K562 (cell line): ENCODE measurements at regions not wholly inside any gene's neighbourhood (a gene's known extent, or its start where the extent isn't known, plus 50 kb on each side); places are given as distances from the start of the nearest gene placed in this dataset.
"Not testable (repeated sequence)": the region's sequence is repeated elsewhere in the genome, so short reads cannot be mapped to it uniquely, and the experiment has no call there.

ENCODE experiments used
- ATAC-seq: fragments of 200-7000 bp; cut with Tn5 transposase; 3 replicates; pipeline ENCODE4 v1.9.1; 2020; ENCODE audit warnings: moderate library complexity
- BruUV-seq: library from RNA; stranded (reverse); fragments of 400-500 nt; replicated peaks from 2 replicates; lab custom pipeline; 2021; lab: Mats Ljungman, UMichigan
- CTCF ChIA-PET: fragments of 300-600 bp; formaldehyde crosslinking; extraction: SDS; loops from one replicate; lab custom pipeline; 2021; ENCODE audit warnings: low intra/inter-chr PET ratio; lab: Yijun Ruan, JAX
- POLR2A ChIA-PET: fragments of 300-600, 350-650 bp; sonication (Branson Sonifier 250); formaldehyde crosslinking; extraction: SDS; loops from one replicate; lab custom pipeline; 2021; ENCODE audit warnings: antibody characterized with exemption, inconsistent platforms; lab: Yijun Ruan, JAX
- DNase-seq, 4 experiments: peaks; one replicate each; pipeline versions ENCODE4 v3.0.0 to v3.0.0-alpha.2; 2011 to 2018; ENCODE audit warnings: low spot score in 3 of 4, mixed read lengths in 3 of 4; ENCODE audit errors: extremely low read depth in 1 of 4
- FAIRE-seq: peaks from 2 replicates; lab custom pipeline; 2011; peaks lifted over from hg19 to GRCh38; lab: Jason Lieb, UNC
- H2AFZ ChIP-seq: 2 replicates; pipeline ENCODE4 v1.6.0; 2011; ENCODE audit warnings: low read depth, low read length, control low read depth, inconsistent platforms
- H3K27ac ChIP-seq: fragments of 200-600 bp; 3 replicates; pipeline ENCODE4 v1.8.0; 2011; ENCODE audit warnings: low read depth, mild to moderate bottlenecking, control low read depth, inconsistent platforms, low read length, moderate library complexity, mixed read lengths; ENCODE audit errors: extremely low read depth
- H3K27me3 ChIP-seq, 2 experiments: fragments of 300-600 bp in 1 of 2; 2 replicates in 1 of 2; 3 replicates in 1 of 2; pipeline versions ENCODE4 v1.6.0 to v1.8.0; 2011; ENCODE audit warnings: inconsistent platforms in 2 of 2, low read length in 2 of 2, mild to moderate bottlenecking in 1 of 2, mixed read lengths in 1 of 2, moderate library complexity in 1 of 2; ENCODE audit not compliant: control insufficient read depth in 2 of 2, insufficient read depth in 2 of 2
- H3K36me3 ChIP-seq: fragments of 300-600 bp; 3 replicates; pipeline ENCODE4 v1.8.0; 2011; ENCODE audit warnings: mild to moderate bottlenecking, low read length, inconsistent platforms; ENCODE audit not compliant: control insufficient read depth, insufficient read depth
- H3K4me1 ChIP-seq, 2 experiments: fragments of 200-600 bp in 1 of 2; replicated peaks in 1 of 2; 2 replicates in 1 of 2; 3 replicates in 1 of 2; pipeline versions ENCODE4 v1.5.1 to v1.8.0; 2011; ENCODE audit warnings: inconsistent platforms in 2 of 2, low read length in 2 of 2, mild to moderate bottlenecking in 1 of 2, mixed read lengths in 1 of 2, moderate library complexity in 1 of 2; ENCODE audit not compliant: control insufficient read depth in 2 of 2, insufficient read depth in 2 of 2
- H3K4me2 ChIP-seq: 2 replicates; pipeline ENCODE4 v1.6.1; 2011; ENCODE audit warnings: low read length, control low read depth, inconsistent platforms, mixed read lengths; ENCODE audit not compliant: insufficient read depth
- H3K4me3 ChIP-seq: fragments of 200-600 bp; sonication (generic), shearing (Covaris generic); 2 replicates; pipeline ENCODE4 v1.5.1; 2016; ENCODE audit warnings: control low read depth, inconsistent platforms
- H3K79me2 ChIP-seq: fragments of 200-600 bp; 3 replicates; pipeline ENCODE4 v1.8.0; 2011; ENCODE audit warnings: low read length, inconsistent platforms; ENCODE audit not compliant: control insufficient read depth, insufficient read depth
- H3K9ac ChIP-seq, 2 experiments: 2 replicates each; pipeline versions ENCODE4 v1.6.0 to v1.6.1; 2011; ENCODE audit warnings: low read depth in 2 of 2, low read length in 2 of 2, control low read depth in 1 of 2, inconsistent platforms in 1 of 2, mild to moderate bottlenecking in 1 of 2, mixed read lengths in 1 of 2; ENCODE audit not compliant: insufficient read depth in 1 of 2
- H3K9me1 ChIP-seq: one replicate; pipeline ENCODE4 v1.6.0; 2011; ENCODE audit warnings: inconsistent platforms, mild to moderate bottlenecking, low read length, moderate library complexity; ENCODE audit not compliant: control insufficient read depth, insufficient read depth
- H3K9me3 ChIP-seq: replicated peaks from 2 replicates; pipeline ENCODE4 v1.5.1; 2011; ENCODE audit warnings: low read depth, low read length, inconsistent platforms; ENCODE audit not compliant: control insufficient read depth, insufficient read depth
- H4K20me1 ChIP-seq: replicated peaks from 2 replicates; pipeline ENCODE4 v1.6.1; 2011; ENCODE audit warnings: low read length, inconsistent platforms, mixed read lengths; ENCODE audit not compliant: control insufficient read depth, insufficient read depth
- ATF1 ChIP-seq, 2 experiments: fragments of 450-650 bp in 1 of 2; IDR thresholded peaks; 2 replicates each; pipeline ENCODE4 v1.6.1; 2016; ENCODE audit warnings: missing compliant biosample characterization in 1 of 2, missing genetic modification characterization in 1 of 2
- BACH1 ChIP-seq: fragments of 200-800 bp; sonication (Bioruptor generic); IDR thresholded peaks from 2 replicates; pipeline ENCODE4 v1.6.1; 2016; ENCODE audit warnings: missing genetic modification characterization, missing compliant biosample characterization
- CXXC5 ChIP-seq: fragments of 250-450 bp; sonication (Bioruptor Pico); IDR thresholded peaks from 2 replicates; pipeline ENCODE4 v1.8.0; 2022; ENCODE audit warnings: inconsistent platforms, mild to moderate bottlenecking, moderate library complexity
- DDX20 ChIP-seq: fragments of 450-650 bp; IDR thresholded peaks from 2 replicates; pipeline ENCODE4 v1.6.1; 2016; ENCODE audit warnings: missing genetic modification characterization, low read depth, mild to moderate bottlenecking, missing compliant biosample characterization, moderate library complexity
- GTF2A2 ChIP-seq: IDR thresholded peaks from 2 replicates; pipeline ENCODE4 v1.6.1; 2016; ENCODE audit warnings: mild to moderate bottlenecking, missing genetic modification characterization, missing compliant biosample characterization
- HSF4 ChIP-seq: fragments of 250-450 bp; sonication (Bioruptor Pico); IDR thresholded peaks from 2 replicates; pipeline ENCODE4 v2.1.2; 2022; ENCODE audit warnings: mild to moderate bottlenecking, moderate library complexity, borderline replicate concordance
- KLF6 ChIP-seq: fragments of 250-450 bp; sonication (Bioruptor Pico); IDR thresholded peaks from 2 replicates; pipeline ENCODE4 v1.4.0; 2020; ENCODE audit warnings: mild to moderate bottlenecking, moderate library complexity, borderline replicate concordance
- NFXL1 ChIP-seq: fragments of 450-650 bp; formaldehyde crosslinking; IDR thresholded peaks from 2 replicates; pipeline ENCODE4 v1.4.0; 2021; ENCODE audit warnings: mild to moderate bottlenecking
- PYGO2 ChIP-seq: fragments of 450-650 bp; IDR thresholded peaks from 2 replicates; pipeline ENCODE4 v1.6.1; 2016; ENCODE audit warnings: mild to moderate bottlenecking, missing genetic modification characterization, moderate library complexity, missing compliant biosample characterization
- SMAD3 ChIP-seq: fragments of 450-650 bp; formaldehyde crosslinking; conservative IDR thresholded peaks from 2 replicates; pipeline ENCODE4 v1.4.0; 2020; ENCODE audit warnings: mild to moderate bottlenecking
- ZNF197 ChIP-seq: fragments of 200-800 bp; sonication (Bioruptor generic); IDR thresholded peaks from 2 replicates; pipeline ENCODE4 v1.6.1; 2016; ENCODE audit warnings: low read depth, missing genetic modification characterization, missing compliant biosample characterization
- ZNF561 ChIP-seq: fragments of 450-650 bp; formaldehyde crosslinking; conservative IDR thresholded peaks from 2 replicates; pipeline ENCODE4 v1.4.0; 2020; ENCODE audit warnings: mild to moderate bottlenecking, moderate library complexity
- ZNF57 ChIP-seq: fragments of 450-650 bp; formaldehyde crosslinking; IDR thresholded peaks from 2 replicates; pipeline ENCODE4 v1.4.0; 2020; ENCODE audit warnings: mild to moderate bottlenecking, moderate library complexity
- ZNF583 ChIP-seq: fragments of 250-450 bp; sonication (Bioruptor Pico); IDR thresholded peaks from 2 replicates; pipeline ENCODE4 v1.4.0; 2020
- ZNF589 ChIP-seq: fragments of 200-800 bp; sonication (Bioruptor generic); IDR thresholded peaks from 2 replicates; pipeline ENCODE4 v1.6.1; 2016; ENCODE audit warnings: low read depth, missing genetic modification characterization, missing compliant biosample characterization
- WGBS: fragments of 100-300 bp; shearing (Covaris generic); methylation state at CpG from one replicate; pipeline ENCODE4 v1.1.6; 2016; ENCODE audit warnings: low coverage, mixed read lengths; ENCODE audit not compliant: insufficient coverage; ENCODE audit errors: missing lambda C conversion rate; 5-methylcytosine and 5-hydroxymethylcytosine counted together
- in situ Hi-C: fragments of 300-500 bp; cut with MboI; formaldehyde crosslinking; loops from 4 replicates; pipeline ENCODE4 v1.15.0; 2018; ENCODE audit warnings: inconsistent platforms, mixed read lengths
- intact Hi-C: fragments of 100-400 bp; cut with micrococcal nuclease; formaldehyde crosslinking; loops from 2 replicates; pipeline ENCODE4 v1.14.2; 2022
- TF ChIP-seq, protein P1 (sequence below): fragments of 250-450 bp; sonication (Bioruptor Pico); IDR thresholded peaks from 2 replicates; pipeline ENCODE4 v1.4.0; 2020; ENCODE audit warnings: mild to moderate bottlenecking
- TF ChIP-seq, protein P2 (sequence below): fragments of 250-450 bp; sonication (Bioruptor Pico); IDR thresholded peaks from 2 replicates; pipeline ENCODE4 v1.8.0; 2022; ENCODE audit warnings: moderate library complexity, mild to moderate bottlenecking, inconsistent platforms

GRCh38 chr3:14272041-14272958, 93.7 kb downstream of the LSM3 start:
- H3K4me1 ChIP-seq, result peaks cover 19 to 33% of the 10 kb centered on the region in 2 experiments
- H3K27me3 ChIP-seq; FAIRE-seq; H3K4me3 ChIP-seq; H4K20me1 ChIP-seq; H3K9ac ChIP-seq; H3K4me2 ChIP-seq; ATAC-seq; BruUV-seq; H3K36me3 ChIP-seq; H3K9me3 ChIP-seq; H3K79me2 ChIP-seq; H3K9me1 ChIP-seq; H3K27ac ChIP-seq; intact Hi-C loops; CTCF ChIA-PET; DNase-seq; in situ Hi-C loops; TF ChIP-seq ATF1 (CRISPR knock-in tag; IDR thresholded peaks at IDR 0.05): not testable (repeated sequence)
- WGBS, result 69% methylated on average over 14 of the region's 15 CpGs
- POLR2A ChIA-PET, result interaction anchor here (0.6 to 1.9 kb wide), 3 partner anchors 9 to 133 kb away, joined by 3 to 7 read pairs (median 3); no protein-coding TSS in a partner anchor
- H2AFZ ChIP-seq, result peak overlapping the region; percentile 28
- TF ChIP-seq DDX20 (tag) (peak; percentile 88), ATF1 (tag; IDR thresholded peaks at IDR 0.05) (0 out of 2 replicates have a peak, but pooled peaks have one; percentile 37), ZNF57 (CRISPR knock-in tag) (peak; percentile 76; the same call in 1 of the 2 replicates), ZNF197 (CRISPR knock-in tag) (0 out of 2 replicates have a peak, but pooled peaks have one; percentile 41), ZNF561 (CRISPR knock-in tag) (0 out of 2 replicates have a peak, but pooled peaks have one; percentile 44), KLF6 (CRISPR knock-in tag) (peak; percentile 93), ZNF583 (CRISPR knock-in tag) (peak; percentile 96), NFXL1 (CRISPR knock-in tag) (0 out of 2 replicates have a peak, but pooled peaks have one; percentile 23), SMAD3 (CRISPR knock-in tag) (peak; percentile 94), PYGO2 (tag) (peak; percentile 81), ZNF589 (CRISPR knock-in tag) (peak; percentile 55; the same call in 1 of the 2 replicates), BACH1 (tag) (peak; percentile 27; the same call in 1 of the 2 replicates), GTF2A2 (tag) (peak; percentile 90), HSF4 (peak; percentile 82; the same call in 1 of the 2 replicates), CXXC5 (CRISPR knock-in tag) (peak; percentile 90)
- TF ChIP-seq, protein P1, sequence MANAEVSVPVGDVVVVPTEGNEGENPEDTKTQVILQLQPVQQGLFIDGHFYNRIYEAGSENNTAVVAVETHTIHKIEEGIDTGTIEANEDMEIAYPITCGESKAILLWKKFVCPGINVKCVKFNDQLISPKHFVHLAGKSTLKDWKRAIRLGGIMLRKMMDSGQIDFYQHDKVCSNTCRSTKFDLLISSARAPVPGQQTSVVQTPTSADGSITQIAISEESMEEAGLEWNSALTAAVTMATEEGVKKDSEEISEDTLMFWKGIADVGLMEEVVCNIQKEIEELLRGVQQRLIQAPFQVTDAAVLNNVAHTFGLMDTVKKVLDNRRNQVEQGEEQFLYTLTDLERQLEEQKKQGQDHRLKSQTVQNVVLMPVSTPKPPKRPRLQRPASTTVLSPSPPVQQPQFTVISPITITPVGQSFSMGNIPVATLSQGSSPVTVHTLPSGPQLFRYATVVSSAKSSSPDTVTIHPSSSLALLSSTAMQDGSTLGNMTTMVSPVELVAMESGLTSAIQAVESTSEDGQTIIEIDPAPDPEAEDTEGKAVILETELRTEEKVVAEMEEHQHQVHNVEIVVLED (CRISPR knock-in tag), result peak; percentile 24; the same call in 1 of the 2 replicates
- TF ChIP-seq, protein P2, sequence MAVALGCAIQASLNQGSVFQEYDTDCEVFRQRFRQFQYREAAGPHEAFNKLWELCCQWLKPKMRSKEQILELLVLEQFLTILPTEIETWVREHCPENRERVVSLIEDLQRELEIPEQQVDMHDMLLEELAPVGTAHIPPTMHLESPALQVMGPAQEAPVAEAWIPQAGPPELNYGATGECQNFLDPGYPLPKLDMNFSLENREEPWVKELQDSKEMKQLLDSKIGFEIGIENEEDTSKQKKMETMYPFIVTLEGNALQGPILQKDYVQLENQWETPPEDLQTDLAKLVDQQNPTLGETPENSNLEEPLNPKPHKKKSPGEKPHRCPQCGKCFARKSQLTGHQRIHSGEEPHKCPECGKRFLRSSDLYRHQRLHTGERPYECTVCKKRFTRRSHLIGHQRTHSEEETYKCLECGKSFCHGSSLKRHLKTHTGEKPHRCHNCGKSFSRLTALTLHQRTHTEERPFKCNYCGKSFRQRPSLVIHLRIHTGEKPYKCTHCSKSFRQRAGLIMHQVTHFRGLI (CRISPR knock-in tag), result peak; percentile 64; the same call in 1 of the 2 replicates
